M059J (cell line): ENCODE measurements at regions not wholly inside any gene's neighbourhood (a gene's known extent, or its start where the extent isn't known, plus 50 kb on each side); places are given as distances from the start of the nearest gene placed in this dataset.

ENCODE experiments used
- DNase-seq: peaks from one replicate; pipeline ENCODE4 v3.0.0-alpha.2; 2012; ENCODE audit warnings: low read depth

DNA sequence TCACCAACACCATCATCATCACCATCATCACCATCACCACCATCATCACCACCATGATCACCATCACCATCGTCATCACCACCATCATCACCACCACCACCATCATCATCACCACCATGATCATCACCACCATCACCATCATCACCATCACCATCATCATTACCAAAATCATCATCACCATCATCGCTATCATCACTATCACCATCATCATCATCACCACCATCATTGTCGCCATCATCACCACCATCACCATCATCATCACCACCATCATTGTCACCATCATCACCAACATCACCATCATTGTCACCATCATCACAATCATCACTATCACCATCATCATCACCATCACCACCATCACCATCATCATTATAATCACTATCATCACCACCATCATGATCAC is 893.5 kb downstream of the TBC1D22A start:
- DNase-seq, result no peak

DNA sequence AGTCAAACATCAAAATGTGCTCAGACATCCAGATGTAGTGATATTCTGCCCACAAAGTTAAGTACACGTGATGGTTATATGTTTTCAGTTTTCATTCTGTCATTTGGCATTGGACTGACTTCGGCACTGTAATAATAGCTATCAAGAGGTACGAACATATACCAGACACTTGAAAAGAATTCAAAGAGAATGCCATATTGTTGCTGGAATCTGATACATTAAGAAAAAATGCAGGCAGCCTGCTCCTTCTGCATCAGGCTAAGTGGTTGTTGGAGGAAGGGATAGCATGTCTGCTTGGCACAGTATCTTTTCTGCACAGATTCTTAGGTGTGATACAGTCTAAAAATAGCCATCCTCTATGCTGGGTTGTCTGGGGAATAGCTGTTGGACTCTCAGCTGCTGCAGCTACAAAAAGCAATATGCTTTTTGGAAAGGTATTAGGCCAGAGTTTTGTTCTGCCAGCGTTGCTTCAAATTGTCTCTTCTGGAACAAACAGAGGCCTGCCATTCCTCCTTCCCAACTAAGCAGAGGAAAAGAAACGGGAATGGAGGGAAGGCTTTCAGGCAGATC is 892.6 kb downstream of the TBC1D22A start:
- DNase-seq, result peak; percentile 23

DNA sequence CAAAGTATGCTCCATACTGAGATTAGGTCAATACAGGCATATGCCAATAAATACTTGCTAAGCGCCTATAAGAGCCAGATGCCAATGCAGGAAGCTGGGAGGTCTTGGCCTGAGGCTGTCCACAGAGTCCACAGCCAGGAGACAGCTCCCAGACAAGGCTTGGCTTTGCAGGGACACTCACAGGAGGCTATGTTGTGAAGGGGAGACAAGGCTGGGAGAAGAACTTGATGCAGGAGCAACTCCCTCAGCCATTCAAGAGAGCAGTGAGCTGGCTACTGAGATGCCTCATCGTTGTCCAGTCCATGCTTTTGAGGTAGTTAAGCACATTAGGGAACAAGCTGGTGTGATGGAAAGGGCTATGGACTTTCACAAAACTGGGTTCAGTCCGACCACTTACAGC is 891.5 kb downstream of the TBC1D22A start:
- DNase-seq, result no peak

DNA sequence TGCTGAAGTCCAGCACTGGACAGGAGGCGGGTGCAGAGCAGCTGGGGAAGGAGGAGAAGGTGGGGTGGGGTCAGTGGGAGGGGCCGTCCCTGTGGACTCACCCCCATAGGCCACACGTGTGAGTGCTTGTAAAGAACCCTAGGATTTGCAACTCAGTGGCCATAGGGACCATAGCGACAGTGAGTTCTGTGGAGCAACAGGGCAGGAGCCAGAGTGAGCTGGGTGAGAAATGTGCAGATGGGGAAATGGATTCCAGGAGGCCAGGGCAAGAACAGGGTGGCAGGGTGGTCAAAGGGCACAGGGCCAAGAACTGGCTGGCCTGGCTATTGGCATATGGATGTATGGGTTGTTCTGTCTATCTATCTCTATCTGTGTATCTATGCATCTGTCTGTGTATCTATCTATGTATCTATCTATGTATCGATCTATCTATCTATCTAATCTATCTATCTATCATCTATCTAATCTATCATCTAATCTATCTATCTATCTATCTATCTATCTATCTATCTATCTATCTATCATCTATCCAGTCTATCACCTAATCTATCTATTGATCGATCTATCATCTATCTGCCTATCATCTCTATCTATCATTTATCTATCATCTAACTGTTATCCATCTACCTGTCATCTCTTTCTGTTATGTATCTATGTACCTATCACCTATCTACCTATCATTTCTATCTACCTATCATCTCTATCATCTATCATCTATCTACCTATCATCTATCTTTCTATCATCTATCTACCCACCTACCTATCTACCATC is 889.0 kb downstream of the TBC1D22A start:
- DNase-seq, result no peak

DNA sequence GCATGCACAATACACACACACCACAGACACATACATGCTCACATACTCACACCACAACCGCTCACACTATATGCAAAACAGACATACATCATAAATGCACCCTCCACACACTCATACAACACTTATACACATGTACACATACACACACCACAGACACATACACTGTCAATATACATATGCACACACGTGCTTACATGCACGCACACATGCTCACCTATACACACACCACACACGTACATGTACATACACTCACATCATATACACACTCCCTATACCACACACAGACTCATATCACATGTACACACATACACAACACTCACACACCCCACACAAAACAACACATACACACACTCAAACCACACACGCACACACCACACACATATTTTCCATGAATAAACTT is 885.3 kb downstream of the TBC1D22A start:
- no peak for DNase-seq

DNA sequence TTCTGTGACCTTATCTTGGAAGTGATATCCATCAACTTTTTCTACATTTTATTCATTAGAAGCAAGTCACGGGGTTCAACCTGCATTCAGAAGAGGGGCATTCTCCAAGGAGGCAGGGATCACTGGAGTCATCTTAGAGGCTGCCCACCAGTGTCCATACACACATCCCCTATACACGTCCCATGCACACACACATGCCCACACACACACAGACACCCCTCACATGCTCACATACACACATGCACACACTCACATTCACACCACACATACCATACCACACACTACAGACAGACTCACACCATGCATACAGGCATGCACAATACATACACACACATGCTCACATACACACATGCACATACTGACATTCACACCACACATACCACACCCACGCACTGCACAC is 884.7 kb downstream of the TBC1D22A start:
- no peak for DNase-seq

DNA sequence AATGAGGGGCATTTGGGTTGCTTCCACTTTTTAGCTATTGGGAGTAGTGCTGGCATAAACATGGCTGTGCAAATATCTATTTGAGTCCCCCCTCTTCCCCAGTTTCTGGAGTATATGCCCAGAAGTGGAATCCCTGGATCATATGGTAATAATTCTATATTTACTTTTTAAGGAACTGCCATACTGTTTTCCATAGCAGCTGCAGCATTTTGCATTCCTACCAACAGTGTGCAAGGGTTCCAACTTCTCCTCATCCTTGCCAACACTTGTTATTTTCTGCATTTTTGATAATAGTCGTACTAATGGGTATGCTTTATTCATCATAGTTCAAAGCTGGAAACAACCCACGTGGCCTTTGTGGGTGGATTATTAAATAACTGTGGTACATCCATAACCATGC is 883.5 kb downstream of the TBC1D22A start:
- DNase-seq, result no peak

DNA sequence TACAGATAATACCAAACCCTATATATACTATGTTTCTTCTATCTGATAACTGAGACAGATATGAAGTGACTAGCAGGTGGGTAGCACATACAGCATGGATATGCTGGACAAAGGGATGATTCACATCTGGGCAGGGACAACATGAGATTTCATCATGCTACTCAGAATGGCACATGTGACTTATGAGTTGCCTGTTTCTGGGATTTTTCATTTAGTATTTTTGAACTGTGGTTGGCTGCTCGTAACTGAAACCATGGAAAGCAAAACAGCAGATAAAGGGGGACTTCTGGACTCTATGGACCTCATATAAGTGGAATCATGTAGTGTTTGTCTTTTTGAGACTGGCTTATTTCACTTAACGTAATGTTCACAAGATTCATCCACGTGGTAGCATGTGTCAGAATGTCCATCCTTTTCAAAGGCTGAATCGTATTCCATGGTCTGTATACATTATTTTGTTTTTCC is 883.0 kb downstream of the TBC1D22A start:
- peak; percentile 43 for DNase-seq

DNA sequence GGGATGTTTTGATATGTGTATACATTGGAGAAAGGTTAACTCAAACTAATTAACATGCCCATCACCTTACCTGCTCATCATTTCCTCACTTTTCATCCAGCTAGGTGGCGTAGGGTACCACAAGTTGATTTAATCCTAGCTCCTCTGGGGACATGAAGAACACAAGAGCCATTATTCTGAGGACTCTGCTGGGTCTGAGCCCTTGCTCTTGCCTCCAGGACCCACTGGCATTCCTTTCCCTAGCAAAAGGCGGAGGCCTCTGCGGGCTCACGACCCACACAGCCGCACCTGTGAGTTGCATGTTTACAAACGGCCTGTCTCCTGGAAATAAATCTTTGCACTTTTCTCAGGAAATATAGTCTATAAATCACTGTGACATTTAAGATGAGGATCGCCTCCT is 871.9 kb downstream of the TBC1D22A start:
- no peak for DNase-seq

DNA sequence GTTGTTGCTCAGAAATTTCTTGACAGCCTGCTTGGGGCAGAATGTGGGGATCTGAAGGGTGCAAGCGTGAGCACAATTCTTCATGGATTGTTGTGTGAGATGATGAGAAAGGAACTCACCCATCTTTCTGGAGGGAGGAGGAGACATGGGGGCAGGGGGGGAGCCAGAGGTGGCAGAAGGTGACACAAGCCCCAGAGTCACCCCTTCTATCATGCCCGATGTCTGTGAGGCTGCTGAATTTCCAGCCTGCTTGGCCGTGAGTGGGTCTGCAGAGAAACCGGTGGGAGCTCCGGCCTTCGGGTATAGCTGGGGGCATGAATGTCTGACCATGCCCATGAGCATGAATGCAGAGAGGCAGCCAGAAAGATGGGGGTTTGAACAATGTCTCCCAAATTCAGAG is 870.7 kb downstream of the TBC1D22A start:
- no peak for DNase-seq

DNA sequence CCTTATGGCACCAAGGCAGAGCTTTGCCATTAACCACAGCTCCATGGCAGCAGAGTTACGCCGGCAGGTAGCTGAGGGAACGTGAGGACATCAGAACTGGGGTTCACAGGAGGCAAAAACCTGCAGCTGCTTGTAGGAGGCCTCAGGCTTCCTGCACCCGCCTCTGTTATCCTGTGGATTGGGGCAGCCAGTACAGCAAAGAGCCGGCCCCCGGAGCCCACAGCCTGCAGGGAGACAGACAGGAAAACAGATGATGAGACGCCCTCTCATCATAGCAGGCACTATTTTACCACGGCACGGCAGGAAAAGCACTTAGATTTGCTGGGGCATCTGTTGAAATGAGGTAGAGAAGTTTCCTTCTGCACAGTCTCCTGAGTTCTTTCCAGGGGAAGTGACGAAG is 870.3 kb downstream of the TBC1D22A start:
- DNase-seq, result no peak

DNA sequence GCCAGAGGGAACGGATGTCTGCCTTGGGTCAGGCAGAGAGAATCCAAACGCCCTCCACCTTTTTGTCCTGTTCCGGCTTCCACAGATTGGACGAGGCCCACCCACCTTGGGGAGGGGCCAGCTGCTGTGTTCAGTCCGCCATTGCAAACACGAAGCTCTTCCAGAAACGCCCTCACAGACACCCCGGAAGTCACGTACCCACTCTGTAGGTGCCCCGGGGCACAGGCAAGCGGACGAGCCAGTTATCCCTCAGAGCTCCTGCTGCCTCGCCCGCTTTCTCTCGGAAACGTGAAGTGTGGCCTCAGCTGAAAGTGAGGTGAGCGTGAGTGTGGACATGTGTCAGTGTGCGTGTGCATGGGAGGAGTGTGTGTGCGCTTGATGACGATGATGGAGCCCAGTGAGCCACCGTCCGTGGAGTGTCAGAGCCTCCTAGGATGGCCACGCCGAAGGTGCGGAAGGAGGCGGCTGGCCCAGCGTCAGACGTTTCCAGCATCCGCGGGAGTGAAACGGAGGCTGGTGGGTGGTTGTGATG is 869.2 kb downstream of the TBC1D22A start:
- DNase-seq, result peak; percentile 64

DNA sequence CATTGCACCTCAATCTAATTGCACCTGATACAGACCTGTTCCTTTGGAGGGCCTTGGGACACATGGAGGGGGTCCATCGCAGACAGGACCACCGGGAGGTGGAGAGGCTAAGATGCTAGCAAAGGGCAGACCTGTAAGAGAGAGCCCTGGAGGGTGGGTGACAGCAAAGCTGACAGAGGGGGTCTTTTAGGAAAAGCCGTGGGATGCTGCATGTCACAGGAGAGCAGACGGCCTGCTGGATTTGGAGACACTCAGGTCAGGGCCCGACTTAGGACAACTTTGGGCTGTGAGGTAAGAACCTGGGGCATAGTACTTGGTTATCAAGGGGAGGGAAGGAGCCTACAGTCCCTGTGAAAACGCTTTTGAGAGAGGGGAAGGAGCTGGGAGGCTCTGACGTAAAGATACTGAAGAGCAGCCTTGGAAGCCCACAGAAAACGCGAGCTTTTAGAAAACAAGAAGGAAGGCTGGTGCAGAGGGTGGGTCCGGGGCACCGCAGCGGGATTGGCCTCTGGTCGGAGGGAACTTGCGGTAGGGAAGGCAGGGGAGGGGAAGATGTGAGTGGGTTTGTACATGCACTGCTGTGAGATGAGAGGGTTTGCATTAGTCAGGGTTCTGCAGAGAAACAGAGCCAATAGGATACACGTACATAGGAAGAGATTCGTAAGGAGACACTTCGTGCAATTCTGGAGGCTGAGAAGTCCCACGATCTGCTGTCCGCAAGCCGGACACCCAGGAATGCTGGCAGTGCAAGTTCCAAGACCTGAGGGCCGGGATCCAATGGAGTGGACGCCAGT is 868.5 kb downstream of the TBC1D22A start:
- DNase-seq, result no peak

DNA sequence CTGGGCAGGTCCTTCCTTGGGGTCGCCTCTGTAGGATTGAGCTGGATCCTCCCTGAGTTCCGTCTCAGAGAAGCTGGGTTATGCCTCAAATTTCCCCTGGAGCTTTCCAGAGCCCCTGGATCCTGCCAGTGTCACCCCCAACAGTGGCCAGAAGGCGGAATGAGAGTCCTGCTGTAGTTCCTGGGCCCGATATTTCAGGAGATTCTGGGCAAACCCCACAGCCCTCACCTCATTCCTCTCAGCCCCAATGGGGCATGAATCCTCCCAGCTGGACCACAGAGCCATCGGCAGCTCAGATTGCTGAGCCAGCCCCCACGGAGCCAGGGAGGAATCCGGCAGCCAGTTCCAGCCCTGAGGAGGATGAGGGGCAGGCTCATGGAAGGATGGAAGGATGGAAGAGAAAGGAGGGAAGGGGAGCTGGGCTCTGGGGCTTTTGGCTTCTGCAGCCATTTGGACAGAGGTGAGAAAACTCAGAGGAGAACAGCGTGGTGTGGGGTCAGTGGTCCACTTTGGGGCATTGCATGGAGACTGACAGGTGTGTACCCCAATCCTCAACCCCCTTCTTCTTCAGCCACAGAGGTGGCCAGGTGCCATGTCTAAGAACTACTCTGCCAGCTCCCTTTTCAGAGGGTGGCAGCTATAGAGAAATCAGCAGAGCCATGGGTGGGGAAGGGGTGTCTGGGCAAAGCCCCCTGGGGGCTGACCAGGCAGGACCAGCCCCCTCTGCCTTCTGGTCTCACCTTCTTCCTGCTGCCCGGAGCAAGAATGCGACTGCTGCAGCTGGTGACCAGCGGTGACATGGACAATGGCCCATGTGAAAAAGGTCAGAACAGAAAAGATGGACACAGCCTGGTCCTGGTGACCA is 867.6 kb downstream of the TBC1D22A start:
- no peak for DNase-seq

DNA sequence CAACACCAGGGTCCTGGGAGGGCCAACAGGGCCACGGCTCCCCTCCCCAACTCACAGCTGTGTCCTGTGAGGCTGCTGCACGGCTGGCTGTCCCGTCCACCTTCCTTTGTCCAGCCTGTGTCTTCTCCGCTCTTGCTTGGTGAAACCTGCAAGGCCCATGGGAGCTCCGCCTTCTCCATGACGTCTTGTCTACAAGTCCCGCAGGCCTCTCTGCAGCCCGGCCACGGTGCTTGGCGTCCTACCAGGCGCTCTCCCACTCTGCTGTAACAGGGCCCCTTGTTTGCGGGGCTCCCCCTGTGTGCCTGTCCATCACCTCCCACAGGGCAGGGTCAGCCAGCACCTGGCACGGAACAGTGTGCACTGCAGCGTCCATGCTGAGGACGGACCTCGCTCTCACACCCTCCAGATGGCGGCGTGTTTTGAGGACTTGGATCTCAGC is 866.8 kb downstream of the TBC1D22A start:
- DNase-seq, result no peak

DNA sequence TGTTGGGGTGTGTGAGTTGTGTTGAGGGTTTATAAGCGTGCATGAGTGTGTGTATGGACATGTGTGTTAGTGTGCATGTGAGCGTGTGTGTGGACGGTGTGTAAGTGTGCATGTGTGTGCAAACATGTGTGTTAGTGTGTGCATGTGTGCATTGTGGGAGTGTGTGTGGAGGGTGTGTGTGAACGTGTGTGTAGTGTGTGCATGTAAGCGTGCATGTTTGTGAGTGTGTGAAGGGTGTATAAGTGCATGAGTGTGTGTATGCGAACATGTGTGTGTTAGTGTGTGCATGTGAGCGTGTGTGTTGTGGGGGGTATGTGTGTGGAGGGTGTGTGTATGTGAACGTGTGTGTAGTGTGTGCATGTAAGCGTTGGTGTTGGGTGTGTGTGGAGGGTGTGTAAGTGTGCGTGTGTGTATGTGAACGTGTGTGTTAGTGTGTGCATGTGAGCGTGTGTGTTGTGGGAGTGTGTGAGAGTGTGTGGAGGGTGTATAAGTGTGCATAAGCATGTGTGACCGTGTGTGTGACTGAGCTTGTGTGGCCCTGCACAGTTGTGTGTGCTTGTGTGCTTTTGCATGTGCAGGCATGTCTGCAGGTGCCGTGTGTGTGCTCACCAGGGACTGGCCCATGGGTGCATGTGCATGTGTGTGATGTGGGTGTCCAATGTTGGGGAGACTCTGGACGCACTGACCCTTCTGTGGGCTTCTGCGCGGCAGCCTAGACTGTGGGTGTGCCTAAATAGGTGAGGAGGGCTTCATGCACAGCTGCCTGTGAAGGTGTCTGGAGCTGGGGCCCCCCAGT is 866.2 kb downstream of the TBC1D22A start:
- no peak for DNase-seq

DNA sequence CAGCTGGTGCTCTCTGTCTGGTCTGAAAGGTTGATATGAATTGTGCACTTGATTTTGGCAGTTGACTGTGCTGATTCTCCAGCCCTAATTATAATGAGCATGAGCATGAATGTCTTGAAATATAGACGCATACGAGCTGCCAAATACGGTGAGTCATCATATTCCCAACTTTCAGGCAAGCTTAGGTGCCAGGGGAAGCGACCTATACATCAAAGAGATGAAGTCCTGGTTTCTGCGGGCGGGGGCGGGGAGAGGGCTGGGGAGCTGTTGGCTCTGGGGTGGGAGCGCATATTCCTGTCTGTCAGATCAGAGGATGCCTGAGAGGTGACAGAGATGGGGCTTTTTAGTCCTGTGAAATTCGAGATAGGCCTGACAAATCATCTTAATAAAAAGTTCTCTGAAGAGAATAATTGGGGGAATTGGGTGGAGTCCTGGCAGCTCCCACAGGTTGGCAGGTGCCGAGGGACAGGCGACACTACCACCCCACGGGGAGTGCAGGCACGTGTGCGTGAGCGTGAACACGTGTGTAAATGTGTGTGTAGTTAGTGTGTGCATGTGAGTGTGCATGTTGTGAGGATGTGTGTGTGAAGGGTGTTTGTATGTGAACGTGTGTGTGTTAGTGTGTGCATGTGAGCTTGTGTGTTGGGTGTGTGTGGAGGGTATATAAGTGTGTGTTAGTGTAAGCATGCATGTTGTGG is 865.3 kb downstream of the TBC1D22A start:
- DNase-seq, result peak; percentile 15

DNA sequence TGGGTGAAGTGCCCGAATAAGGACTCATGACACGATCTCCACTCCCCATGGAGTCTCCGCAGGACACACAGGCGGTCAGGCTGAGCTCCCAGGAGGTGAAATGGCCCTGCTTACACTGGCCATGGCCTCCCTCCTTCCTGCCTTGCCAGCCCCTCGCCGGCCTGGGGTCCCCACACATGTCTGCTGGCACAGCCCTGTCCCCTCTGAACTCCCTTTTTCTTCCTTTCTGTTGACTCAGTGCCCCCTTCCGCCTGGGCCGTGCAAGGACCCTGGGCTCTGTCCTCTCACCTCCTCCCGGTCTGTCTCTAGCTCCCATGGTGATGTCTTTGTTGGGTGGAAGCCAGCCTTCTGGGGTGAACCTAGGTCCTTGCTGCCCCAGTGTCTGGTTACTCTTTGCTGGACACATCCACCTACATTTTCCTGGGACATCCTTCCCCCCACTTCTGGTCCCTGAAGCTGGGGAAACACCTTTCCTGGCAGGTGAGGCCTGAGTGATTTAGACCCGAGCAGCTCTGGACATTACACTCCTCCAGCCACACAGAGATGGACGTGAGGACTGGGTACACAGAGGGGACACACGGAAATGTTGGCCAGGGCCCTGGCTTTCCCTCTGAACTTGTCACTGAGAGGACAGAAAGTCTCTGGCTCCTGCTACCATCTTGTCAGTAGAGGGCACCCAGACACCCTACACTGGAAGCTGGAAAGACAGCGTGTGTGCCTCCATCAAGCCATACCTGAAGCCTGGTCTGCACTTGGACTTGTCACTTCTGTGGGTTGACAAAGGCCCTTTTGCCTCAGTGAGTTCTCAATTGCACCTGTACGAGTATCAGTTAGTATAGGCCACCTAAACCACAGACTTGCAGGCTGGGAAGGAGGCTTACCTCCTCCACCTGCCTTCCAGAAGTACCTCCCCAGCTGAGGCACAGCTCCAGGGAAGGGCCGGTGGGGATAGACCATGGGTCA is 864.3 kb downstream of the TBC1D22A start:
- DNase-seq, result peak; percentile 5
